ENCODE measurements at regions not wholly inside any gene's neighbourhood (a gene's known extent, or its start where the extent isn't known, plus 50 kb on each side); places are given as distances from the start of the nearest gene placed in this dataset.

DNA sequence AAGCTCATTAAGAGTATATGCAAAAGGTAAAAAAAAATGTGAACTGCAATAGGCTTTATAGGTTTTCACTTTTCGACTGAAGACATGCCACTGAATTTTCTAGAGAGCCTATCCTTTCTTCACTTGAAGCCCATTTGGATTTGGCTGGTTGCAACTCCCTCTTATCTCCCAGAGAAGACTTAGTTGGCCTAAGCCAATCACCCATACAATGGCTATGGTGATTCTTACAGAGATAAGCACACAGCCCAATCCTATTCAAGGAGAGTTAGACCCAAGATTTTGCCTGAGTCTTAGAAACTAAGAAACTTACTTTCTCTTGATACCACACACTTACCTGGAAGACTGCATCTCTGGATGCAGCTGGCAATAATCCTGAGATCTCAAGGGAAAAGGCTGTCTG, 167.3 kb upstream of the PTCHD4 start:
- no peak for DNase-seq

DNA sequence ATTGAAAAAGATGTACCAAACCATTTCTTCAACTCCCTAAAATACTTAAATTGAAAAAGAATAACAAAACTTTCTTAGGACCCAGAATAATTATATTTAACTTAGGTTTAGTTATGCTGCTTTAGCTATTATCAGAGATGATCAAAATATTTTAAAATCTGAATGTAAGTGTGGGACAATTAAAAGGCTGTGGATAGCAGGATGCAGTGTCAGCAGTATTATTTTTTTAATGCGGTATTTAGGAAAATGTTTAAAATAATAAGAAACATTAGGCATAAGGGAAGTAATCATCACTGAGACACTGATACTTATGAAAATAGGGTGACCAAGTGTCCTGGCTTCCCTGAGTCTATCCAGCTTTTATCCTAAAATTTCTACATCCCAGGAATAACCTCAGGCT, 161.5 kb upstream of the PTCHD4 start:
- DNase-seq, result no peak

DNA sequence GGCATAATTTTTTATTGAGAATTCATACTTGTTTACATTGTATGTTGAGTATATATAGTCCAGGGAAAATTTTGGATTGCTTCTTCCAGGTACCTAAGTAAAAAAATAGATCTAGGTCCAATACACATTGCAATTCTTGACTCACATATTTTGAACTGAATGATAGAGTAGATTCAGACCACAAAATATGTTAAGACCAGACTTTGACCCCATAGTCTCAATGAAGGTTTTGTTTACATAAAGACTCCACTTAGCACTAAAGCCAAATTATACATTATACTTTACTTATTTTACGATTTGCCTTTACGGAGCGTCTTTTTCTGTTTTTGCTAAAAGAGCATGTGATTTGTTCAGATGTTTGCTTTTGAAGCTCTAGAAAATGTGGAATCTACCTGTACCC, 144.1 kb upstream of the PTCHD4 start:
- DNase-seq, result no peak

DNA sequence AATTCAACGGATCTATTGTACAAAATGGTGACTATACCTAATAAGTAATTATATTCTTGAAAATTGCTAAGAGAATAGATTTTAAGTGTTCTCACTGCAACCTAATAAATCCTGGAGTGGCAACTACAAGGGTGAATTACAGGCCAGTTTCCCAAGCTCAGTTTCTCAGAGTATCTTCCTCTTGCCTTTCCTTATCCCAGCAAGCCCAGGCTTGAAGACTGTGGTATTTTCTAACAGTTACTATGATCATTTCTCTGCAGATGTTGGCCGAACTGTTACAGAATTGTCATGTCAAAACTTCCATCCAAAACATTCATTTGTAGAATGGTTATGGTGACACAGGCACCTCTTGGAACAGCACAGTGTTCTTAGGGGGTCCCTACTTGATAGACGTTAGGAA, 138.1 kb upstream of the PTCHD4 start:
- DNase-seq, result no peak

DNA sequence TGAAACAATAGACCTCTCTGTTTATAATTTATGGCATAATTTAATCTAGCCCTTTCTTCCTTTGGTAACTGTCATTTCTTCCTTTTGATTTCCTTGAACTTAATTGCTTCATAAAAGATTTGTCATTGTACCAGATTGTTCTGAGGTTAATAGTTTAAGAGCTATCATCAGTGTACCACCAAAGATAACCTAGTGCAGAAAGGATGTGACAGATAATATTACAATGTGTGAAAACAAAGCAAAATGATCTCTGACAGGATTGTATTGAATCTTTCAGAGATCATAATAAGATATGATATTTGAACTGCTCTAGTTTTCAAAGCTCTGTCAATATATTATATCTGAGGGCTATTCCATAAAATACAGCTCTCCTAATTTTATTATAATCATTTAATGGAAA, 132.1 kb upstream of the PTCHD4 start:
- DNase-seq, result no peak

DNA sequence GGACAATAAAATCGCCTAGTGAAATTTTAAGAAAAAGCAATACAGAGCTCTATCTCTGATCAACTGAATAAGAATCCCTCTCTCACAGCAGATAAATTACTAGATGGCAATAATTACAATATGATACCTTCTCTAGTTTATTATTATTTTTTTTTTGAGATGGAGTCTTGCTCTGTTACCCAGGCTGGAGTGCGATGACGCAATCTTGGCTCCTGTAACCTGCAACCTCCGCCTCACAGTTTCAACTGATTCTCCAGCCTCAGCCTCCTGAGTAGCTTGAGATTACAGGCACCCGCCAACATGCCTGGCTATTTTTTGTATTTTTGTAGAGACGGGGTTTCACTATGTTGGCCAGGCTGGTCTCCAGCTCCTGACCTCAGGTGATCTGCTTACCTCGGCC, 129.3 kb upstream of the PTCHD4 start:
- no peak for DNase-seq

DNA sequence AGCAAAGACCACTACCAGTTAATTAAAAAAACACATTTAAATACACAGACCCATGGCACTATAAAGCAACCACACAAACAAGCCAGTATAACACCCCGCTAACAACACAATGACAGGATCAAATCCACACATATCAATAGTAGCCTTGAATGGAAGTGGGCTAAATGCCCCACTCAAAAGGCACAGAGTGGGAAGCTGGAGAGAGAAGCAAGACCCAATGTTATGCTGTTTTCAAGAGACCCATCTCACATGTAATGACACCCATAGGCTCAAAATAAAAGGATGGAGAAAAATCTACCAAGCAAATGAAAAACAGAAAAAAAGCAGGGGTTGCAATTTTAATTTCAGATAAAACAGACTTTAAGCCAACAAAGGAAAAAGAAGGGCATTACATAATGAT, 125.4 kb upstream of the PTCHD4 start:
- DNase-seq, result no peak

DNA sequence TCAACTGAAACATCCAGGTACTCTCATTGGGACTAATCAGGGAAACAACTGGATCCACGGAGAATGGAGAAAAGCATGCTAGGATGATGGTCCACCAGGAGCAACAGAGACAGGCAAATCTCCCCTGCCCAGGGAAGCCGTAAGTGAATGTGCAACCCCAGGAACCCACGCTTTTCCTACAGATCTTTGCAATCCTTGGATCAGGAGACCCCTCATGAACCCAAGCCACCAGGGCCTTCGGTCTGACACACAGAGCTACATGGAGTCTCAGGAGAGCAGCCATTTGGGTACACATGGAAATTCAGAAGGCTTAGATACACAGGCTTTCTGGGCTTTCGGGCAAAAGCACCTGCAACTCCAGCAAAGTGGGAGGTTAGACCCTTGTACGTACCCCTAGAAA, 122.1 kb upstream of the PTCHD4 start:
- DNase-seq, result no peak

DNA sequence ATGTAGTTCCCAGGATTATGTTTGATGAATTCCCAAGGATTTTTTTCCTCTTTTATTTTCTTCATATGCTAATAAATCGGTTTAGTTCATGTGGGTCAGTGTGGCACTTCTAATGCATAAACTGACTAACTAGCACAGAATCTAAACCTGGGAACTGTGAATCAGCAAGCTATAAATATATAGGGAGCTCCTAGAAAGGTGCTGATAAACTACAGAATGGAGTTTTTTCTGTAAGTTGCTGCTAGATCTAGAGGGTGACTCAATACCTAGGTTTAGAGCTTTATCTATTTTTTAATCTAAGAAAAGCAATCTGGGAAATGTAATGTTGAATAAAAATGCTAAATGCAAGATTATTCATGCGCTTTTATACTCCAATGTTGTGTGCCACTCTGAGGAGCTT, 118.8 kb upstream of the PTCHD4 start:
- no peak for DNase-seq

DNA sequence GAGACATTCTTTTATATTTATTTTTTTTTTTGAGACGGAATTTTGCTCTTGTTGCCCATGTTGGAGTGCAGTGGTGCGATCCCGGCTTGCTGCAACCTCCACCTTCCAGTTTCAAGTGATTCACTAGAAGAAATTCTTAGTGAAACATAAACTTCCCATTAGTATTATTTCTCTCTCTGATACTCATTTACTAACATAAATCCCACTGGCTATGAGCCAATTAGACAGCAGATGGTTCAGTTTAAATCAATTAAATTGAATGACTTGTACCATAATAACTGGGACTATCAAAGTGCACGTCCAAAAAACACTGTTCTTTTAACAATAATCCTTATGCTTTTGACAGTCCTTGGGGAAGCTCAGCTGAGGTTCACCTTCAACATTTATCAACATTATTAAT, 111.2 kb upstream of the PTCHD4 start:
- no peak for DNase-seq

DNA sequence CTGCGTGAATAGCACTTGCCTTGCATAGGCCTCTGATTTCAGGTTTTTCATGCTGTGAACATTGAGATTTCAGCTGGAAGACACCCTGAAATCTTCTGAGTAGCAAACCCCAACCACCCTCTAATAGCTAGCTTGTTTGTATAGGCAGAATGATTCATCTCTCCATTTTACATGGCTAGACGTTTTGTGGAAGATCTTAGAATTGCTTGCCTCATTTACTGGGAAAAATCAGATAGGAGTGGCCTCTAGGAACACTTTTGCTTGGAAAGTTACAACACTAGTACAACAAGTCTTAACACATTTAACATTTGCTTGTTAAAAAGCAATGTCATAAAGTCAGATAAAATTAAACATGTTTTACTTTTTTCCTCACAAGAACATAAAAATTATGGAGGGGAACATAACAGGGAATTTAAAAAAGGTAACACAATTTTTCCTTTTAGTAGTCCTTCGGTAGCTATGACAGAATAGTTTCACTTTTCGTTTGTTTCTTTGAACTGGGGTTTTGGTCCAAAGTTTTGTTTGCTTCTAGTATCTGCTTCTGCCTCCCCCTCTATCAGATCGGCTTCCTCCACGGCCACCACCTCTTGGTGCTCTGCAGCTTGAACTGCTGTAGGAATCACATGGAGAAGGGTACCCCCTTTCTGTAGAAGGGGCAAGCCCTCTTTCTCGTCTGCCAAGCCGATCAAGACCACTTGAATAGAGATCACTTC, 102.2 kb upstream of the PTCHD4 start:
- no peak for DNase-seq

DNA sequence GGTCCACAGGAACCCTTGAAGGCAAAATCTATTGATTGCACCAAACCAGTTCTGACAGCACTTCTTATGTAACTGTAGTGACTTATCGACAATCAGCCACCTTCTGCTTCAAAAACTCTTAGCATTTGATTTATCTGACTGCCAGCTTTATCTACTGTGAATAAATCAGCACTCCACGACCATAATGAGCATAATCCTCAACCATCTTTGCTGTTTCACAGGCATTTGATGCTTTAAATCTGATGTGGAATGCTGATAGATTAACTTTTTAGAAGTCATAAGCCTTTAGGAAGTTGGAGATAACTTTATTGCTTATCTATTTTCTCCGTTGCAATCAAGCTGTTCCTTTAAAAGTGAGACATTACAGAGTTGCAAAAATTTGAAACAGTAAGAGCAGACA, 101.5 kb upstream of the PTCHD4 start:
- DNase-seq, result no peak

DNA sequence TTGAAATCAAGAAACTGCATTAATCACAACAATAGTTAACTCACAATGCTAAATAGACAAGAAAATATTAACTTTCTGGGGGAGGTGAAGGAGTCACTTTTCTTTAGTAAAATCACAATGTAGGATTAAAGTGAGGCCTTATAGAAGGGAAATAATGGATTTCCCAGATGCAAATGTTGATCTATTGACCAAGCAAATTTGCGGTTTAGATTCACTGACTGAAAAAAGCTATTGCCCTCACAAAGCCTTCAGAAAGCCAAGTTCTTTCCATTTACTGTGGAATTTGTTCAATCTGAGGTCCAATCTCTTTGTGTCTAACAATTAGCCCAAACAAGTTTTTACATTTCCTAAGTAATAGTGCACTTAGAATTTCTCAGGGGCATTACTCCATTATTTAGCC, 95.1 kb upstream of the PTCHD4 start:
- no peak for DNase-seq

DNA sequence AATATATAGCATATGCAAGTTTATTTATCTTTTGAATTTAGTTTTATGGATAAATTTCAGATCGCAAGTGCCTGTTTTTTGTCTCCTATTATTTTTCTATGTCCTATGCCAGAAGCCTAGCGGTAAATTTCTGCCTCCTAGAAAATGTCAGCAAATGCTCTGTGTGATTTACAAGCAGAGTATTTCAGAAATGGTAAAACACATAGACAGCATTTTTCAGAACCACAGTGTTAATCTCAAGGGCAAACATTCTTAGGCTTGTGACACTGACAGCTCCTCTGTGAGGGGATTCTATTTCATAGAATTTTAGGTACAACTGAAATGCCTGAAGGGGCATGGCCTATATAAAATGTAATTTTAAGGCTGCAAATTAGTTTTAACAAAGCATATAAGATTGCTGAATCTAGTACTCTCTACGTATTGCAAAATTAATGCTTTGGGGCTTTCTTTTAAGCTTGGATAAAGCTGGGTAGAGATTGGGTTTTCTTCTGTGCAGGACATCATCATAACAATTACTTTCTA, 89.9 kb upstream of the PTCHD4 start:
- DNase-seq, result no peak

DNA sequence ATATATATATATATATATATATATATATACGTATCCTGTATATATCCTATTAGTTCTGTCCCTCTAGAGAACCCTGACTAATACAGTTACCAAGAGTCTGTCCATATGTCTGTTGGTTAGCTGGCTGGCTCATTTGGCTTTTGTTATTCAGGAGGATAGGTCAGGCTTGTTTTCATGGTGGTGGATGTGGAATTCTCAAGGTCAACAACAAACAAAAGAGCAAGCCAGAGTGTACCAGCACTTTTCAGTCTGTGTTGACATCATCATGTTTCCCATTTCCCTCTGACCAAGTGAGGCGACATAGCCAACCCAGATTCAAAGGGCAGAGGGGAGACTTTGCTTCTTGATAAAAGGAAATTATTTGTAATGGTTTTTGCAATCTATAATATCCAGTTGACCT, 88.5 kb upstream of the PTCHD4 start:
- DNase-seq, result no peak

DNA sequence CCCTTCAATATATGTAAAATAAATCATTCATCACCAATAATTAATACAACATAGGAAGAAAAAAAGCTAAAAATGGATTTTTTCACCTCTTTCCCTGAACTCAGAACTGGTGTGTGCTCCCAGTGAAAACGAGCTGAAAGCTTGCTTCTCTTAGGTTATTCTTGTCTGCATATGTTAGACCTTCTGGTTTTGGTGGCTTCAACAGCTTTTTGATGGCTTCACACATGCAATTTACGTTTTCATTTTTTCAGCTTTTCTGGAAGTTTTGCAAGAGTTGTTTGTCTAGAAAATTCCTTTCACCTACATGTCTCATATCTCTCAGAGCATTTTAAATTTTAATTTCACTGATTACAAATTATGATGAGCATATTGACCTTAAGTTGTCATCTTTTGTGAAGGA, 86.9 kb upstream of the PTCHD4 start:
- no peak for DNase-seq

DNA sequence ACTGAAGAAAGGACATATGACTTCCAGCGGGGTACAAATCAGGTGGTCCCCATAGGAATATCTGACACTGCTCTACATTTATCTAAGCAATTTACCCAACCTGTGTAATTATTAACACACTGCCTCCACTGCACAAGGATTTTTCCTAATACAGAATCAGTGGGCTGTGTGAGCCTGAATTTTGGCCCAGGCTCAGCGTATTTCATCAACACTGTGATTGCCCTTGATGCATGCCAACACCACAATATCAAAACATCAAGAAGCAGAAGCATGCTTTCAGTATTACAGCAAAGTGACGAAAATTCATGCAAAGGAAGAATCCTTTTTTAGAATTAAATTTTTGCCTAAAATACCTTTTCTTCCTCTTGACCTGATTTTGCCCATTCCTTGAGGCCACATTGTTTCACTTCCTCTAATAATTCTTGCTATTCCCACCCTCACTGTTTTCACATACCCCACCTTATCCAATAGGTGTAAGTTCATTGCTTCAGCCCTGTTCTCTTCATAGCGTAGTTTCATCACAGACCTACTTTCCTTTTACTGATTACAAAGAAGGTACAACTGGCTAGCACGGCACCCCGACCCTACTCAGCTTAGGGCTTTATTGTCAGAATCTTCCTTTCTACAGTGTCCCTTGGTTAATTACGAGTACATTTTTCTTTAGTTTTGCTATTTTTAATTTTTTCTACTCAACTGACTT, 83.7 kb upstream of the PTCHD4 start:
- DNase-seq, result no peak

DNA sequence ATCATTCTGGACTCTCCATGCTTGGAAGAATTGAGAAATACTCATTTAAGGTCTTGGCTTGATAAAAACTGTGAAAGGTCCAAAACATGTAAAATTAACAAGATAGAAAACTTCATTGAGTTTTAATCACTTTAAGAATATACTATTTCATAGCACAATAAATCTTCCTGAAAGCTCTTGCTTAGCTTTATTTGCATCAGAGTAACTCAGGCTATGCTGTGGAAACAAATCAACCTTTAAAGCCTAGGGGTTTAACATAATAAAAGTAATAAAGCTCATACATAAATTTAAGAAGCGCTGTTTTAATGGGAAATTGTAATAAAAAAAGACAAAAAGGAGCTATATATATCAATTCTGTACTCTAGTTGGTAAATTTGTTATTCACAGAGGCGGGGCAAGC, 77.2 kb upstream of the PTCHD4 start:
- DNase-seq, result no peak

DNA sequence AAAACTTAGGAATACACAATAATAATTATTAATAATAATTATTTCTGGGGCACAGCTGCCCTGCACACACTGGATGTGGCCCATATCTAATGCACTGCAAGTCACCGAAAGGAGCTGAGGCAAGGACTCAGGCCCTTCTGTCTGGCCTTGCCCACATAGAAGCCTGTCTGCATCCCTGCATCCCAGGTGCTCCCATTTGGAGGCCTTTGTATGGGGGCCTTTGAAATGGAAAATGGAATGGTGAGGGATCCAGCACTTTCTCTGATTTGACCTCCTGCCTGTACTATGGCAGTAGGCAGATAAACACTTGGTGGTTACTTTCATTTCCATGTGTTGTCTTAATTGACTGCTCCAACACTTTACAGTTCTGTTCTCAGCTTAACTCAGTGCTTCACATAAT, 75.7 kb upstream of the PTCHD4 start:
- no peak for DNase-seq

DNA sequence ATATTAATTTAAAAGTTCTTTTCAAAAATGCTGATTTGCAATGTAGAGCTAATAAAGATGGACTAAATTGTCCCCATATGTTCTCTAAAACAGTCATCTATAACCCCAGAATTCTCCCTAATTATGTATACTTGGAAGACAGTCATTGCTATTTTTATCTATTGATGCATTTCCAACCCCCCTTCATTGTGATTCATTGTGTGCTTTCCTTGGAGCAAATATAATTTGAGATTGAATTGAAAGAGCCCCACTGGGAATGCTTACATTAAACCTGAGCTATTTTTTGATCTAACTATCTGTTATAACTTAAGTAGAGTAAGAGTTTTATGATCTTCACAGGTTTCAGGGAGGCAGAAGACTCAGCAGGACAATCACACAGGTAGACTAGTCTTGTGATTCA, 73.7 kb upstream of the PTCHD4 start:
- no peak for DNase-seq

DNA sequence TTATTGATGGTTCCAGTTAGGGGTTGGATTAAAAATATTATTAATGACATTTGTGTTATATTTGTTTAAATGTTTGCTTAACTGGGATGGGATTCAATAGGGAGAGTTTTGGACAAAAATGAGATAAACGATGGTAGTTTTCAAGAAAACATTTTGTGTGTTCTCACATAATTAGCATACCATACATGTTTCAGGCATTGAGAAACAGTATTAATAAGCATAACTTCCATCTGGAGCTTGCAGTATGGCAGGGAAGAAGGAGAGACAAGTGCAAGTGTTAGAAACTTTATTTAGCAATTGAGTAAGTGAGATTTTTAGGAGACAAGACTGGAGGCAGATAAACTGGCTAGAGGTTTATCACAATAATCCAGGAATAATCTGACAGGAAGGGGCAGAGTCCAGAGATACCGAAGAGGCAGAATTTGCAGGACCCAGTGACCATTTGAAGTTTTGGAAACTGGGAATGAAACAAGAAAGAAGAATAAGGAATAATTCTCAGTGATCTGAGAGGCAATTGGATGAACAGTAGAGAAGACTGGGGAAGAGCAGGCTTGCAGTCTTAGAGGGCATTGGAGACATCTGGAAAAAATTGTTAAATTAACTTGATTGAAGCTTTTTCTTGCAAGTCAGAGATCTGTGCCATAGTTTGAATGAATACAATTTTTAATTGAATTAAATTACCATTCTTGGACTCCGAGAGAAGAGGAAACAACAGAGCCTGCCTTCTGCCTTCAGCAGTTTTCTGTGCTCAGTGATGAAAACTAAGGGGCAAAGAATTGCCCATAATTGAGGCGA, 73.0 kb upstream of the PTCHD4 start:
- no peak for DNase-seq

DNA sequence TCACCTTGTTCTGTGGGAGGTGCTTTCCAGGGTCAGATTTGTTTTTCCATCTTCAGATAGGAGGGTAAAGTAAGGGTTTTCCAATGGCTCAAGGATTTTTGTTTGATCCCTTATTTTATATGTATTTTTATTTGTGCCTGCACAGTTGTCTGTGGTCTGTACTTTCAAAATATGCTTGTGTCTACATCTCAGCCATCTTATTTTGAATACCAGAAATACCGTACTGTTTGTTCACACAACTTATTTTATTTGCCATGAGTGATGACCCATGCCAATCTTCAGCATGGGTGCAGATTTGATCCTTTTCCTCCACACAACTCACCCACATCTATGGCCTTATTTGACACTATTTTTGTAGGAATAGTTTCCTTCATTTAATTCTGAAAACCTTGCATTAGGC, 72.2 kb upstream of the PTCHD4 start:
- DNase-seq, result no peak

DNA sequence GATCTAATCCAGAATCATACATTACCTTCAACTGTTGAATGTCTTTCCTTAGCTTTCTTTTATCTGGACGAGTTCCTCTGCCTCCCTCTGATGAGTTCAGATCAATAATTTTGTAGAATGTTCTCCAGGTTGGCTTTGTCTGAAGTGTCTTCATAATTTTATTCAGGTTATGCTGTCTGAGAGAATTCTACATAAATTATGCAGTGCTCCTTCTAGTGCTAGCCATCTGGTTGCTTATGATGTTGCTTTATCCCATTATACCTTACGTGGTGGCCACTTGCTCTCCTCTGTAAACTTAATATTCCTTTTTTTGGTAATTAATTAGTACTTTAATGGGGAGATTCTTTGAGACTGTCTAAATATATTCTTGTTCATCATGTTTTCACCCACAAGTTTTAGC, 67.7 kb upstream of the PTCHD4 start:
- DNase-seq, result no peak

All from hypothalamus (tissue), 51 donors.